MCF 10A (cell line): ENCODE measurements at regions not wholly inside any gene's neighbourhood (a gene's known extent, or its start where the extent isn't known, plus 50 kb on each side); places are given as distances from the start of the nearest gene placed in this dataset.

Source experiments
- BruUV-seq: library from RNA; stranded (reverse); fragments of 400-500 nt; replicated peaks from 2 replicates; lab custom pipeline; 2021; lab: Mats Ljungman, UMichigan
- CTCF ChIA-PET: fragments of 300-600 bp; sonication (Branson Sonifier 250); formaldehyde crosslinking; extraction: SDS; loops from one replicate; lab custom pipeline; 2021; ENCODE audit warnings: antibody characterized with exemption, inconsistent platforms; lab: Yijun Ruan, JAX
- POLR2A ChIA-PET: fragments of 300-600, 350-650 bp; sonication (Branson Sonifier 250); formaldehyde crosslinking; extraction: SDS; loops from one replicate; lab custom pipeline; 2020; ENCODE audit warnings: antibody characterized with exemption, inconsistent platforms; lab: Yijun Ruan, JAX
- DNase-seq: peaks from one replicate; pipeline ENCODE4 v3.0.0-alpha.2; 2018; ENCODE audit not compliant: unreplicated experiment
- H3K27ac Mint-ChIP-seq: one replicate; pipeline ENCODE4 v1.8.0; 2022; ENCODE audit warnings: mild to moderate bottlenecking, low read depth, mixed read lengths; ENCODE audit not compliant: unreplicated experiment
- H3K27me3 Mint-ChIP-seq: one replicate; pipeline ENCODE4 v1.8.0; 2022; ENCODE audit warnings: mixed read lengths; ENCODE audit not compliant: insufficient read depth, unreplicated experiment
- H3K36me3 Mint-ChIP-seq: one replicate; pipeline ENCODE4 v1.8.0; 2022; ENCODE audit warnings: mild to moderate bottlenecking, moderate library complexity, mixed read lengths; ENCODE audit not compliant: insufficient read depth, unreplicated experiment
- H3K4me1 Mint-ChIP-seq: one replicate; pipeline ENCODE4 v1.8.0; 2022; ENCODE audit warnings: mixed read lengths; ENCODE audit not compliant: insufficient read depth, unreplicated experiment
- H3K4me3 Mint-ChIP-seq: one replicate; pipeline ENCODE4 v1.8.0; 2022; ENCODE audit warnings: mild to moderate bottlenecking, moderate library complexity, mixed read lengths; ENCODE audit not compliant: unreplicated experiment
- H3K9me3 Mint-ChIP-seq: one replicate; pipeline ENCODE4 v1.8.0; 2022; ENCODE audit warnings: mixed read lengths; ENCODE audit not compliant: unreplicated experiment
- intact Hi-C: fragments of 100-400 bp; cut with micrococcal nuclease; formaldehyde crosslinking; loops from 2 replicates; pipeline ENCODE4 v1.14.1; 2022
- TF ChIP-seq, protein P1 (sequence below): fragments of 200-600 bp; IDR thresholded peaks from one replicate; pipeline ENCODE4 v1.8.0; 2022; ENCODE audit warnings: antibody characterized with exemption, mild to moderate bottlenecking; ENCODE audit not compliant: unreplicated experiment

- CTCF ChIA-PET: interaction anchor here (0.6 kb wide), 1 partner anchor 1474 kb away, joined by 4 read pairs; no protein-coding TSS in a partner anchor
- BruUV-seq: no TSS peak
- no peak overlapping the region for H3K4me3 Mint-ChIP-seq
- DNase-seq: no peak
- H3K4me1 Mint-ChIP-seq: no peaks in the 10 kb centered on the region
- intact Hi-C loops: no loop called here
- TF ChIP-seq, protein P1, sequence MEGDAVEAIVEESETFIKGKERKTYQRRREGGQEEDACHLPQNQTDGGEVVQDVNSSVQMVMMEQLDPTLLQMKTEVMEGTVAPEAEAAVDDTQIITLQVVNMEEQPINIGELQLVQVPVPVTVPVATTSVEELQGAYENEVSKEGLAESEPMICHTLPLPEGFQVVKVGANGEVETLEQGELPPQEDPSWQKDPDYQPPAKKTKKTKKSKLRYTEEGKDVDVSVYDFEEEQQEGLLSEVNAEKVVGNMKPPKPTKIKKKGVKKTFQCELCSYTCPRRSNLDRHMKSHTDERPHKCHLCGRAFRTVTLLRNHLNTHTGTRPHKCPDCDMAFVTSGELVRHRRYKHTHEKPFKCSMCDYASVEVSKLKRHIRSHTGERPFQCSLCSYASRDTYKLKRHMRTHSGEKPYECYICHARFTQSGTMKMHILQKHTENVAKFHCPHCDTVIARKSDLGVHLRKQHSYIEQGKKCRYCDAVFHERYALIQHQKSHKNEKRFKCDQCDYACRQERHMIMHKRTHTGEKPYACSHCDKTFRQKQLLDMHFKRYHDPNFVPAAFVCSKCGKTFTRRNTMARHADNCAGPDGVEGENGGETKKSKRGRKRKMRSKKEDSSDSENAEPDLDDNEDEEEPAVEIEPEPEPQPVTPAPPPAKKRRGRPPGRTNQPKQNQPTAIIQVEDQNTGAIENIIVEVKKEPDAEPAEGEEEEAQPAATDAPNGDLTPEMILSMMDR: no peak
- no peak overlapping the region for H3K27ac Mint-ChIP-seq
- peaks cover 21% of the 10 kb centered on the region for H3K27me3 Mint-ChIP-seq
- POLR2A ChIA-PET: no interaction called here
- no peaks in the 10 kb centered on the region for H3K36me3 Mint-ChIP-seq
- H3K9me3 Mint-ChIP-seq: no peaks in the 10 kb centered on the region
Observed at GRCh38 chr11:69940246-69940610, 121.0 kb upstream of the FGF3 start.

GRCh38 chr11:69941546-69942332 is 122.5 kb upstream of the FGF3 start:
- ChIA-PET POLR2A (no interaction called here), CTCF (interaction anchor here (0.6 to 1.0 kb wide), 3 partner anchors 26 to 255 kb away, joined by 3 read pairs; no protein-coding TSS in a partner anchor)
- no peak overlapping the region for H3K27ac Mint-ChIP-seq
- DNase-seq: no peak
- intact Hi-C loops: no loop called here
- H3K27me3 Mint-ChIP-seq: peaks cover 5% of the 10 kb centered on the region
- TF ChIP-seq, protein P1: no peak
- H3K4me3 Mint-ChIP-seq: no peak overlapping the region
- no peaks in the 10 kb centered on the region for H3K4me1 Mint-ChIP-seq
- no peaks in the 10 kb centered on the region for H3K36me3 Mint-ChIP-seq
- no TSS peak for BruUV-seq
- H3K9me3 Mint-ChIP-seq: no peaks in the 10 kb centered on the region

GRCh38 chr11:69942333-69942820 is 123.2 kb upstream of the FGF3 start:
- TF ChIP-seq, protein P1: no peak
- H3K4me3 Mint-ChIP-seq: no peak overlapping the region
- no peaks in the 10 kb centered on the region for H3K36me3 Mint-ChIP-seq
- POLR2A ChIA-PET: no interaction called here
- intact Hi-C loops: no loop called here
- H3K9me3 Mint-ChIP-seq: no peaks in the 10 kb centered on the region
- BruUV-seq: no TSS peak
- CTCF ChIA-PET: interaction anchor here (0.6 to 1.0 kb wide), 3 partner anchors 27 to 255 kb away, joined by 3 read pairs; no protein-coding TSS in a partner anchor
- no peaks in the 10 kb centered on the region for H3K27me3 Mint-ChIP-seq
- no peak overlapping the region for H3K27ac Mint-ChIP-seq
- DNase-seq: no peak
- H3K4me1 Mint-ChIP-seq: no peaks in the 10 kb centered on the region

DNA sequence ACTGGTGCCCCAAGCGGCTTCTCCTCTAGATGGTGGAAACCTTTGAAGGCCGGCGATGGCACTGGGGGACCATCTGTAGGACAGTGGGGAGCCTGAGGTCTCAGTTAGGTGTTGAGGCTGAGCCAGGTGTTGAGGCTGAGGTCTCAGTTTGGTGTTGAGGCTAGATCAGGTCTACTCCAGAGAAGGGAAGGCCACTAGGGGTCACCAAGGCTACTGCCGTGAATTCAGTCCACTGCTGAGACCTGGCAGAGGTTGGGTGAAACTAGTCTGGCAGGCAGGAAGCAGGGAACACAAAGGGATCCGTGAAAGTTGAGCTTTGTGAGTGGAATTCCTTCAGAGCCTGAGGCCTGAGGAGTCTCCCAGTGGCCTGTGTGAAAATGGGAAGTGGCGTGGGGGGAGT is 123.8 kb upstream of the FGF3 start:
- TF ChIP-seq, protein P1: peak; percentile 18
- Mint-ChIP-seq H3K9me3 (no peaks in the 10 kb centered on the region), H3K36me3 (no peaks in the 10 kb centered on the region), H3K27ac (no peak overlapping the region), H3K4me1 (no peaks in the 10 kb centered on the region), H3K4me3 (no peak overlapping the region), H3K27me3 (no peaks in the 10 kb centered on the region)
- BruUV-seq: no TSS peak
- POLR2A ChIA-PET: interaction anchor here (0.7 kb wide), 1 partner anchor 239 kb away, joined by 3 read pairs; no protein-coding TSS in a partner anchor
- intact Hi-C loops: loop anchor here (1.0 kb wide), 1 partner anchor 248 kb away; no protein-coding TSS in a partner anchor
- CTCF ChIA-PET: interaction anchor here (0.6 to 1.4 kb wide), 6 partner anchors 14 to 256 kb away, joined by 3 to 5 read pairs (median 3); no protein-coding TSS in a partner anchor
- DNase-seq: peak; percentile 31
